ENCODE measurements at regions not wholly inside any gene's neighbourhood (a gene's known extent, or its start where the extent isn't known, plus 50 kb on each side); places are given as distances from the start of the nearest gene placed in this dataset.

DNA sequence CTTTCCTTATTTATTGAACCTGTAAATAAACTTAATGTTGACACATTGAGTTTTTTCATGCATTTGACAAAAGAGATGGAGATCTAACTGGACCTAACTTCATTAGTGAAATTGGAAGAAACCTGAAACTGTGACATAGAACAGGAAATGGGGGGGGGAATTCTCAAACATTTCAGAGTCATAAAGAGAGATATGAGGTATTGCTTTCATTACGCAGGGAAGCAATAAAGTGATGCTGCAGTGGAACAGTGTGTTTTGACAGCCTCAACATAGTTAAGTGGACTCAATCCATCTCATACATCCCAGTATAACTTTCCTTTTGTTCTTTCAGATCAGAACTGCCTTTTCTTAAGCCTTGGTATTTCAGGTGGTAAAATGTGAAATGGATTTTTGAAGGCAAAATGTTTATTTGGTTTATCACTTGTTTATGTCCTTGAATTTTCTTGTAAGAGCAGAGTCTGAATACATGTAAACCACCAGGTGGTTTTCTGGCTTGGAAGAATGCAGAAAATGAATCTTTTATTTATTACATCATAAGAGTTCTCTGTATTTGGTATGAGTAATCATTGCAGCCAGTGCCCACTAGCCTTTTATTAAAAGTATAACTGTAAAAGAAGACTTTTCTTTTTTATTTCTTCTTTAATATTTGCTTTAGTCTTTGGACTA, 132.5 kb downstream of the ZNF326 start:
- H3K27me3 Mint-ChIP-seq (ENCODE audit: low read depth), result peaks cover 7% of the 10 kb centered on the region; the same call in 1 of the 2 replicates
- DNase-seq, result no peak
- TF ChIP-seq, protein P1, sequence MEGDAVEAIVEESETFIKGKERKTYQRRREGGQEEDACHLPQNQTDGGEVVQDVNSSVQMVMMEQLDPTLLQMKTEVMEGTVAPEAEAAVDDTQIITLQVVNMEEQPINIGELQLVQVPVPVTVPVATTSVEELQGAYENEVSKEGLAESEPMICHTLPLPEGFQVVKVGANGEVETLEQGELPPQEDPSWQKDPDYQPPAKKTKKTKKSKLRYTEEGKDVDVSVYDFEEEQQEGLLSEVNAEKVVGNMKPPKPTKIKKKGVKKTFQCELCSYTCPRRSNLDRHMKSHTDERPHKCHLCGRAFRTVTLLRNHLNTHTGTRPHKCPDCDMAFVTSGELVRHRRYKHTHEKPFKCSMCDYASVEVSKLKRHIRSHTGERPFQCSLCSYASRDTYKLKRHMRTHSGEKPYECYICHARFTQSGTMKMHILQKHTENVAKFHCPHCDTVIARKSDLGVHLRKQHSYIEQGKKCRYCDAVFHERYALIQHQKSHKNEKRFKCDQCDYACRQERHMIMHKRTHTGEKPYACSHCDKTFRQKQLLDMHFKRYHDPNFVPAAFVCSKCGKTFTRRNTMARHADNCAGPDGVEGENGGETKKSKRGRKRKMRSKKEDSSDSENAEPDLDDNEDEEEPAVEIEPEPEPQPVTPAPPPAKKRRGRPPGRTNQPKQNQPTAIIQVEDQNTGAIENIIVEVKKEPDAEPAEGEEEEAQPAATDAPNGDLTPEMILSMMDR (conservative IDR thresholded peaks at IDR 0.05), result no peak

More for the DNA sequence above, 132.5 kb downstream of the ZNF326 start:
- Histone ChIP-seq H3K9ac (ENCODE audit: extremely low read depth, insufficient read length, low read length) (no peak overlapping the region), H2AK5ac (ENCODE audit: insufficient read length, low read length) (no peak overlapping the region), H3K27me3 (ENCODE audit: insufficient read depth, low read length) (no peaks in the 10 kb centered on the region), H4K20me1 (ENCODE audit: control insufficient read depth, insufficient read depth, insufficient read length) (no peaks in the 10 kb centered on the region), H3K23me2 (ENCODE audit: insufficient read length, low read depth, low read length, poor library complexity, severe bottlenecking) (no peaks in the 10 kb centered on the region), H2BK15ac (ENCODE audit: low read depth, low read length) (no peak overlapping the region), H4K91ac (ENCODE audit: insufficient read length, low read depth, low read length) (no peak overlapping the region), H3K9me3 (ENCODE audit: control insufficient read depth, low read depth, low read length) (no peaks in the 10 kb centered on the region), H3K4me1 (ENCODE audit: insufficient read depth, low read length) (no peaks in the 10 kb centered on the region), H3K79me1 (ENCODE audit: insufficient read depth, low read depth, low read length, poor library complexity, severe bottlenecking) (no peaks in the 10 kb centered on the region), H3K18ac (ENCODE audit: insufficient read length, low read depth, low read length) (no peak overlapping the region), H2BK5ac (ENCODE audit: insufficient read length, low read length) (no peak overlapping the region), H3K4me2 (ENCODE audit: insufficient read depth, insufficient read length, low read length) (no peak overlapping the region), H4K8ac (replicated peaks; ENCODE audit: insufficient read length, low read depth, low read length) (no peak overlapping the region), H3K23ac (ENCODE audit: insufficient read length, low read depth, low read length) (no peak overlapping the region), H3T11ph (ENCODE audit: low read length) (no peak overlapping the region), H2BK12ac (ENCODE audit: insufficient read length, low read depth, low read length) (no peak overlapping the region), H3K14ac (ENCODE audit: insufficient read depth, low read length) (no peak overlapping the region), H3K4ac (ENCODE audit: low read depth, low read length) (no peak overlapping the region), H2BK120ac (ENCODE audit: low read depth, low read length, poor library complexity, severe bottlenecking) (no peak overlapping the region), H3K56ac (ENCODE audit: insufficient read length, low read depth, low read length) (no peak overlapping the region), H2AFZ (ENCODE audit: low read length) (no peak overlapping the region), H2BK20ac (ENCODE audit: low read depth, low read length, poor library complexity, severe bottlenecking) (no peak overlapping the region), H3K27ac (ENCODE audit: insufficient read length, low read depth, low read length) (no peak overlapping the region), H4K5ac (ENCODE audit: insufficient read length, low read depth, low read length) (no peak overlapping the region), H3K79me2 (ENCODE audit: insufficient read depth, low read length) (no peaks in the 10 kb centered on the region)
- no peaks in the 10 kb centered on the region for H3K36me3 Mint-ChIP-seq (ENCODE audit: insufficient read depth in 1 of 3, low read depth in 3 of 3)
- H3K4me3 Mint-ChIP-seq, result no peak overlapping the region
- no peak overlapping the region for H3K27ac Mint-ChIP-seq
- H3K4me1 Mint-ChIP-seq, result peaks cover 3 to 5% of the 10 kb centered on the region in 2 experiments; a peak in 2 of 4 replicates
- H3K9me3 Mint-ChIP-seq, result no peaks in the 10 kb centered on the region
- no CpG with 5 or more reads among the region's 1 CpG for WGBS (ENCODE audit: extremely low coverage, insufficient read length, low lambda C conversion rate)
